GM23248 (cell line): ENCODE measurements at regions not wholly inside any gene's neighbourhood (a gene's known extent, or its start where the extent isn't known, plus 50 kb on each side); places are given as distances from the start of the nearest gene placed in this dataset.

Experiments used
- DNase-seq: peaks from one replicate; pipeline ENCODE4 v3.0.0-alpha.2; 2015
- H2AFZ ChIP-seq: fragments of 200-600 bp; sonication (generic); 2 replicates; pipeline ENCODE4 v1.6.1; 2016; ENCODE audit warnings: antibody characterized with exemption
- H3F3A ChIP-seq: fragments of 200-600 bp; sonication (generic); 2 replicates; pipeline ENCODE4 v1.6.1; 2016; ENCODE audit warnings: mild to moderate bottlenecking, antibody characterized with exemption, mixed run types; ENCODE audit not compliant: insufficient read depth
- H3K27ac ChIP-seq: fragments of 200-600 bp; sonication (generic); 2 replicates; pipeline ENCODE4 v1.5.1; 2016; ENCODE audit warnings: mild to moderate bottlenecking
- H3K27me3 ChIP-seq: fragments of 200-600 bp; sonication (generic); replicated peaks from 2 replicates; pipeline ENCODE4 v1.6.1; 2016; ENCODE audit warnings: mild to moderate bottlenecking; ENCODE audit not compliant: insufficient read depth
- H3K36me3 ChIP-seq: fragments of 200-600 bp; sonication (generic); 2 replicates; pipeline ENCODE4 v1.6.1; 2016; ENCODE audit warnings: low read depth, mild to moderate bottlenecking
- H3K4me1 ChIP-seq: fragments of 200-600 bp; sonication (generic); 2 replicates; pipeline ENCODE4 v1.6.1; 2016; ENCODE audit warnings: mild to moderate bottlenecking; ENCODE audit not compliant: insufficient read depth
- H3K4me2 ChIP-seq: fragments of 200-600 bp; sonication (generic); one replicate; pipeline ENCODE4 v1.6.1; 2016; ENCODE audit warnings: mild to moderate bottlenecking; ENCODE audit not compliant: unreplicated experiment
- H3K4me3 ChIP-seq: fragments of 200-600 bp; sonication (generic); 2 replicates; pipeline ENCODE4 v1.5.1; 2016; ENCODE audit warnings: mild to moderate bottlenecking
- H3K79me2 ChIP-seq: fragments of 200-600 bp; sonication (generic); 2 replicates; pipeline ENCODE4 v1.6.1; 2016; ENCODE audit warnings: mild to moderate bottlenecking; ENCODE audit not compliant: insufficient read depth
- H3K9ac ChIP-seq: fragments of 200-600 bp; sonication (generic); 2 replicates; pipeline ENCODE4 v1.6.1; 2016; ENCODE audit warnings: mild to moderate bottlenecking
- H3K9me2 ChIP-seq: fragments of 200-600 bp; sonication (generic); 2 replicates; pipeline ENCODE4 v1.6.1; 2016; ENCODE audit warnings: mixed run types, mild to moderate bottlenecking, moderate library complexity; ENCODE audit not compliant: insufficient read depth
- H3K9me3 ChIP-seq: fragments of 200-600 bp; sonication (generic); one replicate; pipeline ENCODE4 v1.6.1; 2017; ENCODE audit warnings: low read depth
- H4K20me1 ChIP-seq: fragments of 200-600 bp; sonication (generic); 2 replicates; pipeline ENCODE4 v1.6.0; 2016; ENCODE audit not compliant: insufficient read depth
- EZH2 ChIP-seq: fragments of 200-600 bp; sonication (generic); IDR thresholded peaks from 2 replicates; pipeline ENCODE4 v1.6.1; 2018; ENCODE audit warnings: antibody characterized with exemption, mild to moderate bottlenecking; ENCODE audit not compliant: insufficient read depth, poor library complexity, severe bottlenecking
- EZH2phosphoT487 ChIP-seq: fragments of 200-600 bp; sonication (generic); IDR thresholded peaks from 2 replicates; pipeline ENCODE4 v1.6.1; 2018; ENCODE audit warnings: antibody characterized with exemption, moderate library complexity, mild to moderate bottlenecking, low read depth; ENCODE audit not compliant: insufficient read depth
- WGBS, 2 experiments: methylation state at CpG; one replicate each; pipeline ENCODE4 v1.1.6; 2015 to 2017; ENCODE audit warnings: low lambda C conversion rate in 2 of 2, low coverage in 1 of 2; ENCODE audit errors: missing lambda C conversion rate in 2 of 2; 5-methylcytosine and 5-hydroxymethylcytosine counted together
- in situ Hi-C: fragments of 300-500 bp; cut with MboI; formaldehyde crosslinking; loops from 2 replicates; pipeline ENCODE4 v1.15.0; 2020

DNA sequence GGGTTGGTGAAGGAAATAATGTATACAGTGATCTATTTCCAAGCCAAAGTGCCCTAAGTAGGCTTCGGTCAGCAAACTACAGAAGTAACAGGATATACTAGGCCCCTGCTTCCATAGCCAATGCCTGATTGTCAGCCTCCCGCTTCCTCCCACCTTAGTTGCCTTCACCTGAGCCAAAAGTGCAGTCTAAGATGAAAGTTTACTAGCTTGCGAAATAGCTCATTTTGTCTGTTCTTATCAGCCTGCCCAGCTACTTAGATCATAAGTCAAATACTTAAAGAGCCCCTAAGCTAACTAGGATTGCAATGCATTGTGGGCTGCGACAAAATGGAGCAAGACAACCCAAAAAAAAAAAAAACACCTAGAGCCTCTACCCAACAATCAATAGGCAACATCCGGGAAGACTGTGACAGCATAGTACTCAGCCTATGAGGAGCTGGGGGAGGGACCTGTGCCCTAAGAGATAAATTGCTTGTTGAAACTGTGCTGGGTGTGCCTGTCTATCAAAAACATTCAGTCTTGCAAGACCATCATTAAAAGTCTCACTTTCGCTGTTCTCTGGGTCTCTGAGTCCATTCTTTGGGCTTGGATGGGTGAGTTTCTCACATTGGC, 454.7 kb upstream of the TSHZ3 start:
- no peaks in the 10 kb centered on the region for H3K4me1 ChIP-seq
- no peak overlapping the region for H3K9ac ChIP-seq
- no peaks in the 10 kb centered on the region for H3K36me3 ChIP-seq
- TF ChIP-seq EZH2phosphoT487 (no peak), EZH2 (no peak)
- no peak overlapping the region for H3K4me2 ChIP-seq
- H3K9me2 ChIP-seq = no peaks in the 10 kb centered on the region
- H3K4me3 ChIP-seq = no peak overlapping the region
- WGBS, 2 experiments = 42 to 43% methylated on average over 6 of the region's 6 CpGs
- no peak for DNase-seq
- H3K27me3 ChIP-seq = no peaks in the 10 kb centered on the region
- H4K20me1 ChIP-seq = no peaks in the 10 kb centered on the region
- no peaks in the 10 kb centered on the region for H3K79me2 ChIP-seq
- H3F3A ChIP-seq = no peaks in the 10 kb centered on the region
- no peak overlapping the region for H2AFZ ChIP-seq
- in situ Hi-C loops = no loop called here
- no peak overlapping the region for H3K27ac ChIP-seq
- H3K9me3 ChIP-seq = no peaks in the 10 kb centered on the region

DNA sequence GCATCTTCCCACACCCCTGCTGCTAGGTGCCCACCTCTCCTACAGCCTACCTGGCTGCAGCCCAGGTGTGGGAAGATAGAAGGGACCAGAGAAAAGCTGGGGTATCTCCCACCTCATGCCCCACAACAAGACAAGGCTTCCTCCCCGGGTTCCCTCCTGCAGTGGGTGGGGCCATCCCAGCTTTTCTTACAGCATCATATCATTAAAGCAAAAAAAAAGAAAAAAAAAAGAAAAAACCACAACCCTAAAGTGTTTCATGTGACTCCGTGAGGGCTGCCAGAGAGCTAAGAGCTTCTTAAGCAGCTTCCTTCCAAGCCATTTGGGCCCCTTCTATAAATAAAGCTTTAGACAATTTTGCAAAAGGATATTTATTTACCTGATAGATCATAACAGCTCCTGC, 455.4 kb upstream of the TSHZ3 start:
- Histone ChIP-seq H3K9ac (no peak overlapping the region), H3K9me2 (no peaks in the 10 kb centered on the region), H3K4me3 (no peak overlapping the region), H4K20me1 (no peaks in the 10 kb centered on the region), H3K27ac (no peak overlapping the region), H3K9me3 (no peaks in the 10 kb centered on the region), H3K4me2 (no peak overlapping the region), H3F3A (no peaks in the 10 kb centered on the region), H2AFZ (no peak overlapping the region), H3K4me1 (no peaks in the 10 kb centered on the region), H3K27me3 (no peaks in the 10 kb centered on the region), H3K79me2 (no peaks in the 10 kb centered on the region), H3K36me3 (no peaks in the 10 kb centered on the region)
- DNase-seq = no peak
- in situ Hi-C loops = no loop called here
- WGBS, 2 experiments = 27 to 35% methylated on average over 2 of the region's 2 CpGs
- TF ChIP-seq EZH2phosphoT487 (no peak), EZH2 (no peak)

- Histone ChIP-seq H3K27me3 (no peaks in the 10 kb centered on the region), H3K4me3 (no peak overlapping the region), H3K36me3 (no peaks in the 10 kb centered on the region), H3K4me2 (no peak overlapping the region), H3K9me3 (no peaks in the 10 kb centered on the region), H2AFZ (no peak overlapping the region), H3K9me2 (no peaks in the 10 kb centered on the region), H4K20me1 (no peaks in the 10 kb centered on the region), H3F3A (no peaks in the 10 kb centered on the region), H3K4me1 (no peaks in the 10 kb centered on the region), H3K79me2 (no peaks in the 10 kb centered on the region), H3K27ac (no peak overlapping the region), H3K9ac (no peak overlapping the region)
- TF ChIP-seq EZH2 (no peak), EZH2phosphoT487 (no peak)
- in situ Hi-C loops = no loop called here
- DNase-seq = no peak
- 30 to 34% methylated on average over 6 of the region's 6 CpGs for WGBS, 2 experiments
Measured at GRCh38 chr19:31810536-31811109, 461.4 kb upstream of the TSHZ3 start.

DNA sequence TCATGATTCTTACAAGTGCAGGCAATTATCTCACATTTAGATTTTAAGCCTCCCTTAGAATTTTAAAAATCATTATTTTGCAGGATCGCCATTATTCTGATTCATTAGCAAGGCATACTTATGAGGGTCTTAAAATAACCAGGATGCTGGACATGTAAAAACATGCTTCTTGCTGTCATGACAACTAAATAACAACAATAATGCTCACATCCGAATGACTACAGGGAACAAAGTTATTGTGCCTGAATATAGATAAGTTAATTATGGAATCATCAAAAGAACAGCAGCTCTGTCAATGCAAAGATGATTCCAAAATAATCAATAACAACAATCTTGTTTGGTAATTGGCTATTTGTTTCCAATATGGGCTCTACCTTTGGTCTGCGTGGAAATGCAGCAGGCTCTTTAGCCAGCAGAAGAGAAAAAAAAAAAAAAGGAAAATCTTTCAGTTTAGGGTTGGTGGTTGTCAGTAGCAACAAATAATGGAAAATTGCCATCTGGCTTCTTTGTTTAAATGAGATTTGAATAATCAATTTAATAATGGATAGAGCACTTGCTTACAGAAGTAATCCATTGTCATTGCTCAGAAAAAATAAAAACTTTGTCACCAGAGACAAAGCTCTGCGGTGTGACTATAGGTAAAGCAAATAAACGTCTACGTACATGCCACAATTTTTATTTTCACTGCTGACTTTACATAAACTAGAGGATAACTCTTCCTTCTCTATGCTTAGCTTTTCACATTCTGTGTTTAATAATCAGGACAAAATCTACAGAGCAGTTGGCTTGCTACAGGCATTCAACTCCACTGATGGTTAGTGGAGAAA, 468.9 kb upstream of the TSHZ3 start:
- Histone ChIP-seq H3K4me1 (no peaks in the 10 kb centered on the region), H2AFZ (no peak overlapping the region), H3K9me2 (no peaks in the 10 kb centered on the region), H3K9me3 (no peaks in the 10 kb centered on the region), H4K20me1 (no peaks in the 10 kb centered on the region), H3K4me3 (no peak overlapping the region), H3K36me3 (no peaks in the 10 kb centered on the region), H3K9ac (no peak overlapping the region), H3K27me3 (no peaks in the 10 kb centered on the region), H3F3A (no peaks in the 10 kb centered on the region), H3K79me2 (no peaks in the 10 kb centered on the region), H3K27ac (no peak overlapping the region), H3K4me2 (no peak overlapping the region)
- in situ Hi-C loops = no loop called here
- 36 to 37% methylated on average over 6 of the region's 6 CpGs for WGBS, 2 experiments
- DNase-seq = no peak
- TF ChIP-seq EZH2 (no peak), EZH2phosphoT487 (no peak)
